ENCODE measurements at regions not wholly inside any gene's neighbourhood (a gene's known extent, or its start where the extent isn't known, plus 50 kb on each side); places are given as distances from the start of the nearest gene placed in this dataset.

DNA sequence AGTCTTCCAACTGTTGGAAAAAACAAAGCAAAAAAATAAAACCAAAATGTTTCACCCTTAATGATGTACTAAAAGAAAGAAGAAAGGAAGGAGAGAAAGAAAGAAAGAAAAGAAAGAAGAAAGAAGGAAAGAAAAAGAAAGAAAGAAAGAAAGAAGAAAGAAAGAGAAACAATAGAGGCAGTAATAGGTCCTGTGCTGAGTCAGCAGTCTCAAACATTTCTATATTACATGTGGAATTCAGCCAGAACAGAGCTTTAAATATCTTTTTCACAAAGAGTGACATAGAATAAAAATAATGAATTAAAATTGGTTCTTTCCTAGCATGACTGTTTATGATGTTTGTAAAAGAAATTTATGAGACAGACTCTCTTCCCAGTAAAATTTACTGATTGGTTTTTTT, 1135.3 kb upstream of the CDH8 start:
- no peak overlapping the region for H3K4me3 Mint-ChIP-seq
- ChIA-PET CTCF (no interaction called here), POLR2A (no interaction called here)
- no peaks in the 10 kb centered on the region for H3K27me3 Mint-ChIP-seq
- intact Hi-C loops (cut with DNase I, micrococcal nuclease): no loop called here
- no peaks in the 10 kb centered on the region for H3K4me1 Mint-ChIP-seq (ENCODE audit: low read depth)
- TF ChIP-seq CTCF (IDR thresholded peaks at IDR 0.05): no peak
- Histone ChIP-seq H3K4me3 (ENCODE audit: low read length) (no peak overlapping the region), H3K27ac (ENCODE audit: low read depth in 1 of 2, low read length in 2 of 2) (no peak overlapping the region), H3K9me3 (ENCODE audit: control insufficient read depth in 1 of 2, insufficient read depth in 1 of 2, low read length in 2 of 2) (peaks cover 5 to 22% of the 10 kb centered on the region in 2 experiments), H3K4me1 (ENCODE audit: insufficient read depth, low read length) (no peaks in the 10 kb centered on the region), H3K36me3 (ENCODE audit: insufficient read depth, low read length) (no peaks in the 10 kb centered on the region), H3K27me3 (ENCODE audit: control insufficient read depth in 1 of 2, insufficient read depth in 2 of 2, low read length in 2 of 2) (no peaks in the 10 kb centered on the region)
- no peak for ATAC-seq (ENCODE audit: poor library complexity)
- H3K36me3 Mint-ChIP-seq (ENCODE audit: low read depth): no peaks in the 10 kb centered on the region
- no peak overlapping the region for H3K27ac Mint-ChIP-seq
- no peak for DNase-seq
- H3K9me3 Mint-ChIP-seq: peaks cover 17% of the 10 kb centered on the region

DNA sequence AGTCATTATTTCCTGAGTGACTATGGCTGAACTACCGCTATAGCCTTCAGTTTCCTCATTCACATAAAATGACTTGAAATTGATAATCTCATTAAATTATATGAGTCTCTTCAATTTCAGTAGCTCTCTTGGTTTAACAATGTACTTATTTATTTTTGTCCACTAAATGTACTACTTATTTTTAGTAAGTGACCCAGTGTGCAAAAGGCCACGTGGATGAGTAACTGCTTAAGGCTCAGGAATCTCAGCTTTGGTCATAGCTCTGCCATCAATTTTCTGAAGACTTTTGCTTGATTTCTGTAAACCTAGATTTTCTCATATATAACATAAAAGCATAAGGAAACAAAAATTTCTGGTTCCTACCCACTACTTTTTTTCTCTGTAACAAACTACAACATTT, 1132.9 kb upstream of the CDH8 start:
- Mint-ChIP-seq H3K27me3 (no peaks in the 10 kb centered on the region), H3K4me1 (ENCODE audit: low read depth) (no peaks in the 10 kb centered on the region), H3K9me3 (peaks cover 22% of the 10 kb centered on the region), H3K27ac (no peak overlapping the region), H3K36me3 (ENCODE audit: low read depth) (no peaks in the 10 kb centered on the region), H3K4me3 (no peak overlapping the region)
- no peak for TF ChIP-seq CTCF (IDR thresholded peaks at IDR 0.05)
- ChIA-PET POLR2A (no interaction called here), CTCF (no interaction called here)
- intact Hi-C loops (cut with DNase I, micrococcal nuclease): no loop called here
- no peak for ATAC-seq (ENCODE audit: poor library complexity)
- Histone ChIP-seq H3K4me1 (ENCODE audit: insufficient read depth, low read length) (no peaks in the 10 kb centered on the region), H3K27ac (ENCODE audit: low read depth in 1 of 2, low read length in 2 of 2) (no peak overlapping the region), H3K9me3 (ENCODE audit: control insufficient read depth in 1 of 2, insufficient read depth in 1 of 2, low read length in 2 of 2) (peaks cover 5 to 27% of the 10 kb centered on the region in 2 experiments), H3K36me3 (ENCODE audit: insufficient read depth, low read length) (no peaks in the 10 kb centered on the region), H3K27me3 (ENCODE audit: control insufficient read depth in 1 of 2, insufficient read depth in 2 of 2, low read length in 2 of 2) (no peaks in the 10 kb centered on the region), H3K4me3 (ENCODE audit: low read length) (no peak overlapping the region)
- DNase-seq: no peak

- H3K36me3 Mint-ChIP-seq (ENCODE audit: low read depth): no peaks in the 10 kb centered on the region
- H3K9me3 Mint-ChIP-seq: peaks cover 24% of the 10 kb centered on the region
- no peak overlapping the region for H3K4me3 Mint-ChIP-seq
- no peaks in the 10 kb centered on the region for H3K27me3 ChIP-seq (ENCODE audit: control insufficient read depth in 1 of 2, insufficient read depth in 2 of 2, low read length in 2 of 2)
- no peak overlapping the region for H3K27ac ChIP-seq (ENCODE audit: low read depth in 1 of 2, low read length in 2 of 2)
- DNase-seq: no peak
- no peaks in the 10 kb centered on the region for H3K4me1 ChIP-seq (ENCODE audit: insufficient read depth, low read length)
- H3K4me3 ChIP-seq (ENCODE audit: low read length): no peak overlapping the region
- CTCF ChIA-PET: no interaction called here
- no peak for ATAC-seq (ENCODE audit: poor library complexity)
- no peaks in the 10 kb centered on the region for H3K4me1 Mint-ChIP-seq (ENCODE audit: low read depth)
- intact Hi-C loops (cut with DNase I, micrococcal nuclease): no loop called here
- no peak overlapping the region for H3K27ac Mint-ChIP-seq
- no peak for TF ChIP-seq CTCF (IDR thresholded peaks at IDR 0.05)
- H3K27me3 Mint-ChIP-seq: no peaks in the 10 kb centered on the region
- H3K36me3 ChIP-seq (ENCODE audit: insufficient read depth, low read length): no peaks in the 10 kb centered on the region
- H3K9me3 ChIP-seq (ENCODE audit: control insufficient read depth in 1 of 2, insufficient read depth in 1 of 2, low read length in 2 of 2): peaks cover 4 to 11% of the 10 kb centered on the region in 2 experiments
- POLR2A ChIA-PET: no interaction called here
Measured at GRCh38 chr16:63157818-63158217, 1121.6 kb upstream of the CDH8 start.

All from CD4-positive, alpha-beta T cell (primary cell).